T follicular helper cell (primary cell): ENCODE measurements at regions not wholly inside any gene's neighbourhood (a gene's known extent, or its start where the extent isn't known, plus 50 kb on each side); places are given as distances from the start of the nearest gene placed in this dataset.

Experiments used
- DNase-seq: peaks from one replicate; pipeline ENCODE4 v3.0.0-alpha.2; 2020; ENCODE audit warnings: low read depth

DNA sequence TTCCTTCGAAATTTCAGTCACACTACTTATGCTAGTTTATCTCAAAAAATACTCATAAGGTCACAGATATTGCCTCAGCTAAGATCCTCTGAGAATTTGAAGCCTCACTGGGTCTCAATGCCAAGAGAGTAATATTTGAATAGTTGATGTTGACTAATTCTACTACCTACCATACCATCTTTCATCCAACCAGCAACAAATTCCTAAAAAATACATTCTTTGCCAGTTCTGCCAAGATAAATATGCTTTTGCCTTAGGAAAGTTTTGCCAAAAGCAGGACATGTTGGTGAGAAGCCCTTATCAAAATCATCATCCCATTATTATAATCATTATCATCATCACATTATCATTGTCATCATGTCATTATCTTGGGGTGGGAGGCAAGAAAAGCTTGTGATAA, 544.6 kb upstream of the ZEB2 start:
- no peak for DNase-seq

DNA sequence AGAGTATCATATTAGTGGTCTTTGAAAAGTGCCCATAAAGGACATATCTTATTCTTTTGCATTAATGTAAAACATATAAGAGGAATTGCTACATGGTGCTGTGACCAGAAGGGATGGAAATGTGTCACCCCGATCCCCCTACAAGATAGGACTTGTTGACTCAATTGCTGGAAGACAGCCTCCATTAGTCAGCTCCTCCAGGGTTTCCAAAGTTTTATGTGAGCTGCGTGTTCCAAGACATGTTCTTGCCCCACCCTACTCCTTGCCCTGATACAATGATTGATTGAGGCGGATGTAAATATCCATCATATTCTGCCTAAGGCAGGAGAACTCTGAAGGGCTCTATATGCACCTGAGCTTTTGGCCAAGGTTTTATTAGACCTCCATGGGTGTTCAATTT, 541.0 kb upstream of the ZEB2 start:
- no peak for DNase-seq

DNA sequence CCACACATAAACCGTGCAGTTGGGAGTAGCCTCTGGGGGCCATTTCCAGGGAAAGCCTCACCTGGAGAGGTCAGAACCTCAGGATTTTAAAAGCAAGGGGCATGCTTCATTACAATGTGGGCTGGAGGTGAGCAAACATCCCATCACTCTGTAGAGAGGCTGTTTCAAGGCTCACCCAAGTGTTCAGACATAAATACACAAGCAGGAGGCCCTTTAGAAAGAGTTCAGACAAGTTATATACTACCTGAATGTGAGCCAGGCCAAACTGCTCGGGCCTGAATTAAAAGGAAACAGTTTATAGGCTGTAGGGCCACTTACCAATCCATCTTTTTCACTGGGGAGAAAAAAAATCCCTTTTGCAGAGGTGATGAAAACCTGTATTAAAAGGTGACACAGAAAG, 540.0 kb upstream of the ZEB2 start:
- DNase-seq: no peak

- no peak for DNase-seq
Observed at GRCh38 chr2:145059343-145059742, 539.4 kb upstream of the ZEB2 start.

- no peak for DNase-seq
Observed at GRCh38 chr2:145058457-145058856, 538.5 kb upstream of the ZEB2 start.

GRCh38 chr2:145055651-145056050, 535.7 kb upstream of the ZEB2 start:
- DNase-seq: no peak

DNA sequence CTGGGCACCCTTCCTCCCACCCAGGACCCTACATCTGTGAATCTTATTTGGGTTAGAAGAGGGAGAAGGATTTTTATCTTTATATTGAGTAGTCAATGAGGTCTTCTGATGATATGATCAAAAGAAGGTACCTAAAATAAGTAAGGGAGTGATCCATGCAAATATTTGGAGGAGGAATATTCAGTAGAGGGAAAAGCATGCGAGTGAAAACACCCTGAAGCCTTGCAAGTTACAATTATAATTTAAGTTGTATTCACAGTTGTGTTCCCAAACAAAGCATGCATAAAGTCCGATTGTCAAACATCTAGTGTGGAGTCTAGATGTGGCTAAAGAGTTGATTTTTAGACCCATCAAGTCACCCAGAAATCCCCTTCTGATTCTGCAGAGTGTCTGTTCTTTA, 530.2 kb upstream of the ZEB2 start:
- no peak for DNase-seq

DNA sequence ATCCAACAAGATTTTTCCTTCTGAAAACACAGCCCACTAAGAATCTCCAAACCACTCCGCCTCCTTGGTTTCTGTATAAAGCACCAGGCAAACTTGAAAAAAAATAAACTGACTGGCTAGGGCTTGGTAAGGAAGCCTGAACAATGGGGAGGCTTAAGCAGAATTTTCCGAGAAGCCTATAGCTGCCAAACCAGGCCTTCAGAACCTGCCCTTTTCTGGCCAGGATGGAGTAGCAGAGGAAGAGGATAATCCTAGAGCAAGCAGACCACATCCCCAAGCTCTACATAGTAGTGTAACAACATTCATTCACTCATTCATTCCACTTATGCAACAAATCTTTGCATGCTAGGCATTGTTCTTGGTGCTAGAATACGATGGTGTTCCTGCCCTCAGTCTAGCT, 529.6 kb upstream of the ZEB2 start:
- DNase-seq: no peak

GRCh38 chr2:145047554-145047953, 527.6 kb upstream of the ZEB2 start:
- DNase-seq: no peak

DNA sequence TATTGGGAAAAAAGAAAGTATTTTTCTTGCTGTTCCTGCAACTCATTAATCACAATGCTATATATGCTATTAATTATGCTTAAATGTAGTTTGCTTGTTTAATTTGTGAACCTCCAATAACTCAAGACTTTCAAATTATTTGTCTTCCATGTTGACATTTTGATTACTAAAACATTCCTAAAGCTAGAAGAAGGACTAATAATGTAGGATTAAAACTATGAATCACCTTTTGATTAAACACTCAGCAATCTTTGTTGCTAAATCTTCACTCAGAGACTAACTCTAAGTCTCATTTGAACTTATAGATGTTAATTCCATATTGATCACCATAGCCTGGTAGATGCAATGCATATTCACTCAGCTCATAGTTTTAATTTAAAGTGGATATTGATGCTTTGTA, 524.6 kb upstream of the ZEB2 start:
- DNase-seq: no peak

DNA sequence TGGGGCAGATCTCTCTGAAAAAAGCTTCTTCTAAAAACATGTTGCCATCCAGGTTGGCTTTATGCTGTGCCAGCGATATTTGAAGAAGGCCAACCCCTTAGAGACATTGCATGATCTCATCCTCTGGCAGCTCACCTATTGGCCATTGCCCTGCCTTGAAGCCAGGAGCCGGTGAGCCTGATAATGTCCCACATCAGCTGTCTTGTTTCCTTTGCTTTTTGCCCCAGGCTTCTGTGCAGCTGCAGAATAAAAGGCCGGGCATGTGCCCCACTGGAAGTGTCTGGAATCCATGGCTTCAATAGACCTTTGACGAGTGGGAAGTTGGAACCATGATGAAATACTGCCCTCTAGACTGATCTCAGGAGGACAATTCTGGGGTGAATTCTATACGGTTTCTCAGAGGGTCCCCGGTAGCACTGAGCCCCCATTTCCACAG, 523.5 kb upstream of the ZEB2 start:
- DNase-seq: no peak

DNA sequence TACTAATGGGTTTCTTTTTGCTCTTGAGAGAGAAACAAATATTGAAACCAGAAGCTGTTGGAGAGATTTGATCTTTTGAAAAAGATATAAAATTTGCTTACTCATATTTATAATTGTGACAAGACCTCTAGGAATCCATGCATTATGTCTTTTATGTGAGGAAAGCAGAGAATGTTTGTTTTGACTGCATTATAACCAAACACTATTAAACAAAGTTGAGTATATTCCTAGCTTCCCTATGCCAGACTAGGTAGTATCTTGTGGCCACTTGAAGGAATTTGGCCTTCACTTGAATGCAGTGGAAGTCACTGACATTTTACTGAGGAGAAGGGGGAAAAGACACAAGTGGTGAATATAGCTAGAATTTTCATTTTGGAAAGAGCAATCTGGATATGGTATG, 521.8 kb upstream of the ZEB2 start:
- DNase-seq: no peak

DNA sequence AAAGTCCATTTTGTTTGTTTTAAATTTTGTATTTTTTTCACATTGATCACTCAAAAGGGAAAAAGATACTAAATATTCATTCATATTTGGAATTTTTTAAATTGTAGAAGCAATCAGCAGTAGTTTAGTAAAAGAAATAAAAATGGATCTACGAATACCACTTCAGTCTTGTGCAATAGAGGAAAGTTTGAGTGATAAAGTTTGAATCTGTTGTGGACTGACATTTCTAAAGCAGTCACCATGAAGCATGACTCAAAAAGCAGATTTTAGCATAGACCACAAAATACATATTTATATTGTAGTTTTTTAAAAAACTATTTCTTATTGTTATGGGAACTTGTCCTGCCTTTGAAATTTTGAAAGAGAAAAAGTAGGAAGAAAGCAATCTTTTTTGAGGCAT, 520.5 kb upstream of the ZEB2 start:
- no peak for DNase-seq

- DNase-seq: no peak
Observed at GRCh38 chr2:145038041-145038525, 518.2 kb upstream of the ZEB2 start.

DNA sequence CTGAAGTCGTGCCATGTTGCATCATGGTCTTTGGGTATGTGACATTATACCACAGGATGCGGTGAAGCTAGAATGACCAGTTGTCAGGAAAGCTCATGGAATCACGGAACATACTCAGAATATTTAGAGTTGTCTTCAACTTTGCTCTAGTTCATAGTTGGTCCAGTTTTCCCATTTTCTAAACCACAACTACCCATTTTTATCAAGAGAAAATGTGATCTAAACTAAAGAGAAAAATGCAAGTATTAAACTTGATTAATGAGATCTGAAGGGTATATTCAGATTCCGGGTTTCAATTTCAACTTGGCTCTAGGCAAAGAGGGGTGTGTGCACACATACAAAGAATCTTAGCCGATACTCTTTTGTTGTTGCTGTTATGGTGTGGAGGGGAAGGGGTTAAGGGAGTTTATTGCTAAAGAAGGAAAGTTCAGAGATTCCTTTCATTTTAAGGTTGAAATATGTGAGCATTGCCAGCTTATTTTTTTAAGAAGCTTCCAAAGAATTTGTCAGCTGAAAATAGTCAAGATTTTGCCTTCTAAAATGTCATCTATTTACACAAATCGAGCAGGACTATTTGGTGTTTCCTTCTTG, 516.6 kb upstream of the ZEB2 start:
- no peak for DNase-seq

GRCh38 chr2:145034511-145034910, 514.6 kb upstream of the ZEB2 start:
- DNase-seq: no peak

- no peak for DNase-seq
Observed at GRCh38 chr2:145033438-145033837, 513.5 kb upstream of the ZEB2 start.

GRCh38 chr2:145032791-145033190, 512.9 kb upstream of the ZEB2 start:
- DNase-seq: no peak

DNA sequence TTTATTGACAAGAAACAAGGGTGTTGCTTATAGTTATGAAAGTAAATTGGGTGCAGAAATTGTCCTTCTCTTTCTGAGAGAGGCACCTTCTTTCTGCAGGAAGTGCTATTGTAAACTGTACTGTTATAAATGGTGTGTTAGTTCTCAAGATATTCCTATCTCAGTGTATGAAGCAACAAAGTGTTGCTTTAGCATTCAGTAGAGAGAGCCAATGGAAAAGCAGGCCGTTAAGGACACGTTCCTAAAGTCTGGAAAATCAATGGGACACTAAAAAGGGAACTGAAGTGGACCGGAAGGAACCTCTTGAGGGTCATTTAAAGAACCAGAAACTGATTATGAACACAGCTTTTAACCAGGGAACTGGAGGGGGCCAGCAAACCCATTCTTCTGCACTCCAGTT, 510.0 kb upstream of the ZEB2 start:
- DNase-seq: no peak

DNA sequence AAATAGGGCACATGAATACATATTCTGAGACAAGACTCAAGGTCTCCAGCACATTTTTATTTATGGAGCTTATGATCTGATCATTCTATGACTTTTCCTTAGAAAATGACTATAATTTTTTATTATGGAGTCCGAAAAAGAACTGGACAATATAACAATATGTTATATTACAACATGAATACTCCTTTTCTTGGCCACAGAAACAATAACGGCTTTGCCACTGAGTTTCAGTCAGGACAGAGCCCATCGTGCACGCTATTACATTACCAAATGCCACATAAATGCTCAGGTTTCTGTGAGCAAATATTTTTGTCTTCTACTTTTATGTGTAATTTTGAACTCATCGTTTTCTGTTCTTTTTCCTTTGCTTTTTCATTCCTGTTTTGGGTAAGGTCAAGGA, 509.2 kb upstream of the ZEB2 start:
- no peak for DNase-seq

GRCh38 chr2:145028101-145028920, 508.4 kb upstream of the ZEB2 start:
- DNase-seq: no peak

DNA sequence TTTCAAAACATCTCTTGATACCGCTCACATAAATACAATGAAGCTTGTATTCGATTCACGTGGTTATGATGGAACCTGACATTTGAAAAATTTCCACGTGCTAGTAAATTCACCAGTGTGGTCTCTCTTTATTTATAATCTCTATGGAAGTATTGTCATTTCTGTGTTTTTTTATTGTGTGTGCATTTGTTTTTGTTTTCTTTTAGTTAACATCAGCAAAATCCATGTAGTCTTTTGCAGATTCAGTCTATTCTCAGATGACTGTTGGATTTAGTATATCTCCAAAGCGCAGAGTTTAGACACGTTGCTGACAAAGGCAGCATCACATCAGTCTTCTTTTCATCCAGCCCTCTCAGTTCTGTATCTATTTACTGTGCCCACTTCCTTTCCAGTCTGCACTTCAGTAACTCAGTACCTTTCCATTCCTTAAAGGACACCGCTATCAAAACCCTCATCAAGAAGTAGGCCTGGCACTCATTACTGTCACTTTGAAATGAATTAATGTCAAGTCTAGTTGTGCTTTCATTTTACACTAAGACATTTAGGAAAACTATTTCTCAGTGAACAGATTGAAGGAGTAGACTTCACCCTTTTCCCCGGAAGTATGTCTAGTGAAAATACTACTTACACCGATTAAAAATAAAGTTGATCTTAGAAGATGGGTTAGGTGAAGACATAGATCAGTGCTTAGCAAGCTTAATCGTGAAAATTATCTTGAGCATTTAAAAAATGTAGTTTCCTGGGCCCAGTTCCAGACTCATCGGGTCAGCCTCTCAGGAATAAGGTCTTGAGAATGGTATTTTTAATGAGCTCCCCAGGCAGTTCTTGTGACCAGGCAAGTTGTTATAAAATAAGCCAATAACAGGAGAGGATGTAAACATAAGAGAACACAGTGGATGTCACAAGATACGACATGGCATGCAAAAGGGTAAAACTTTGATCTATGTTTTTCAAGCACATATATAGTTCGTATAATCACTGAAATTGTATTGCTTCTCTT, 506.8 kb upstream of the ZEB2 start:
- DNase-seq: no peak
